ENCODE measurements at regions not wholly inside any gene's neighbourhood (a gene's known extent, or its start where the extent isn't known, plus 50 kb on each side); places are given as distances from the start of the nearest gene placed in this dataset.

GRCh38 chr6:80771941-80772340, 665.5 kb downstream of the BCKDHB start:
- Mint-ChIP-seq H3K27me3 (ENCODE audit: low read depth) (no peaks in the 10 kb centered on the region; the same call in 1 of the 2 replicates), H3K27ac (no peak overlapping the region), H3K36me3 (no peaks in the 10 kb centered on the region), H3K4me3 (no peak overlapping the region), H3K4me1 (no peaks in the 10 kb centered on the region), H3K9me3 (no peaks in the 10 kb centered on the region)
- peak; percentile 26 for DNase-seq (ENCODE audit: low spot score)
- ChIA-PET CTCF (no interaction called here), POLR2A (no interaction called here)
- peak; percentile 87 for ATAC-seq
- TF ChIP-seq ZNF281 (CRISPR knock-in tag; IDR thresholded peaks at IDR 0.05) (no peak), FOXP4 (CRISPR knock-in tag; IDR thresholded peaks at IDR 0.05) (peak; percentile 22; the same call in 1 of the 2 replicates), FOXK1 (CRISPR knock-in tag; IDR thresholded peaks at IDR 0.05) (no peak), ZNF232 (CRISPR knock-in tag; IDR thresholded peaks at IDR 0.05) (0 out of 2 replicates have a peak, but pooled peaks have one; percentile 33)

GRCh38 chr6:80769106-80769505, 662.6 kb downstream of the BCKDHB start:
- no peaks in the 10 kb centered on the region for H3K4me1 Mint-ChIP-seq
- ATAC-seq = no peak
- no peak overlapping the region for H3K4me3 Mint-ChIP-seq
- ChIA-PET POLR2A (no interaction called here), CTCF (no interaction called here)
- no peaks in the 10 kb centered on the region for H3K36me3 Mint-ChIP-seq
- no peak for DNase-seq (ENCODE audit: low spot score)
- TF ChIP-seq TEAD1 (CRISPR knock-in tag; IDR thresholded peaks at IDR 0.05) (no peak), GRHL2 (CRISPR knock-in tag; IDR thresholded peaks at IDR 0.05; ENCODE audit: insufficient replicate concordance, severe bottlenecking) (no peak), NFYB (CRISPR knock-in tag; conservative IDR thresholded peaks at IDR 0.05; ENCODE audit: low read depth) (no peak), ZBTB43 (CRISPR knock-in tag; IDR thresholded peaks at IDR 0.05) (no peak), ZMAT4 (CRISPR knock-in tag; IDR thresholded peaks at IDR 0.05) (no peak), ZNF423 (CRISPR knock-in tag; IDR thresholded peaks at IDR 0.05) (no peak), FOXJ3 (CRISPR knock-in tag; IDR thresholded peaks at IDR 0.05; ENCODE audit: borderline replicate concordance) (no peak), CTCF (IDR thresholded peaks at IDR 0.05) (no peak), E2F1 (CRISPR knock-in tag; IDR thresholded peaks at IDR 0.05) (no peak), CDX4 (CRISPR knock-in tag; IDR thresholded peaks at IDR 0.05; ENCODE audit: borderline replicate concordance) (no peak), E2F5 (CRISPR knock-in tag; IDR thresholded peaks at IDR 0.05) (no peak), MYBL2 (CRISPR knock-in tag; IDR thresholded peaks at IDR 0.05) (no peak), SP1 (CRISPR knock-in tag; conservative IDR thresholded peaks at IDR 0.05) (no peak), NR3C1 (CRISPR knock-in tag; conservative IDR thresholded peaks at IDR 0.05; ENCODE audit: low read depth) (no peak), RELA (CRISPR knock-in tag; IDR thresholded peaks at IDR 0.05; ENCODE audit: borderline replicate concordance) (no peak), ZNF396 (CRISPR knock-in tag; IDR thresholded peaks at IDR 0.05; ENCODE audit: borderline replicate concordance) (no peak), ERG (CRISPR knock-in tag; IDR thresholded peaks at IDR 0.05) (no peak)
- no peak overlapping the region for H3K27ac Mint-ChIP-seq
- H3K9me3 Mint-ChIP-seq = no peaks in the 10 kb centered on the region
- H3K27me3 Mint-ChIP-seq (ENCODE audit: low read depth) = no peaks in the 10 kb centered on the region; the same call in 1 of the 2 replicates

Data from WTC11 (cell line).